H9 (cell line): ENCODE measurements at regions not wholly inside any gene's neighbourhood (a gene's known extent, or its start where the extent isn't known, plus 50 kb on each side); places are given as distances from the start of the nearest gene placed in this dataset.

Experiments used
- DNase-seq: peaks from one replicate; pipeline ENCODE4 v3.0.0-alpha.2; 2017
- H2AFZ ChIP-seq: one replicate; pipeline ENCODE4 v1.6.1; 2013; ENCODE audit warnings: mild to moderate bottlenecking, low read length, control low read depth, moderate library complexity
- H2AK5ac ChIP-seq: 2 replicates; pipeline ENCODE4 v1.6.1; 2013; ENCODE audit warnings: low read length, control low read depth, mixed read lengths; ENCODE audit not compliant: insufficient read length
- H2BK120ac ChIP-seq: one replicate; pipeline ENCODE4 v1.6.1; 2013; ENCODE audit warnings: low read depth, mild to moderate bottlenecking, low read length, control low read depth, inconsistent platforms; ENCODE audit not compliant: poor library complexity, severe bottlenecking
- H2BK12ac ChIP-seq: 2 replicates; pipeline ENCODE4 v1.6.1; 2013; ENCODE audit warnings: low read length, control low read depth, mixed read lengths, low read depth; ENCODE audit not compliant: insufficient read length
- H2BK15ac ChIP-seq: 2 replicates; pipeline ENCODE4 v1.6.1; 2013; ENCODE audit warnings: low read depth, low read length, control low read depth
- H2BK20ac ChIP-seq: one replicate; pipeline ENCODE4 v1.6.1; 2013; ENCODE audit warnings: low read depth, mild to moderate bottlenecking, low read length, control low read depth, inconsistent platforms; ENCODE audit not compliant: poor library complexity, severe bottlenecking
- H2BK5ac ChIP-seq: 2 replicates; pipeline ENCODE4 v1.6.1; 2013; ENCODE audit warnings: low read length, control low read depth, mixed read lengths; ENCODE audit not compliant: insufficient read length
- H3K14ac ChIP-seq: 2 replicates; pipeline ENCODE4 v1.6.1; 2013; ENCODE audit warnings: low read length, control low read depth; ENCODE audit not compliant: insufficient read depth
- H3K18ac ChIP-seq: 2 replicates; pipeline ENCODE4 v1.6.1; 2013; ENCODE audit warnings: low read depth, mild to moderate bottlenecking, mixed read lengths, low read length, control low read depth; ENCODE audit not compliant: insufficient read length
- H3K23ac ChIP-seq: 2 replicates; pipeline ENCODE4 v1.6.1; 2013; ENCODE audit warnings: low read length, control low read depth, mixed read lengths, low read depth; ENCODE audit not compliant: insufficient read length
- H3K23me2 ChIP-seq: 2 replicates; pipeline ENCODE4 v1.6.1; 2013; ENCODE audit warnings: low read depth, mild to moderate bottlenecking, mixed read lengths, low read length, control low read depth; ENCODE audit not compliant: insufficient read length, poor library complexity, severe bottlenecking
- H3K27ac ChIP-seq: 2 replicates; pipeline ENCODE4 v1.5.1; 2013; ENCODE audit warnings: low read length, control low read depth, mixed read lengths, low read depth; ENCODE audit not compliant: insufficient read length
- H3K27me3 ChIP-seq: 2 replicates; pipeline ENCODE4 v1.6.1; 2013; ENCODE audit warnings: low read length, control low read depth, inconsistent platforms; ENCODE audit not compliant: insufficient read depth
- H3K4ac ChIP-seq: 2 replicates; pipeline ENCODE4 v1.6.1; 2013; ENCODE audit warnings: low read depth, mild to moderate bottlenecking, control low read depth, inconsistent platforms, low read length, moderate library complexity
- H3K4me1 ChIP-seq: 2 replicates; pipeline ENCODE4 v1.6.1; 2013; ENCODE audit warnings: low read length, control low read depth, inconsistent platforms; ENCODE audit not compliant: insufficient read depth
- H3K4me2 ChIP-seq: 2 replicates; pipeline ENCODE4 v1.6.1; 2013; ENCODE audit warnings: low read length, control low read depth, mixed read lengths; ENCODE audit not compliant: insufficient read length, insufficient read depth
- H3K56ac ChIP-seq: 2 replicates; pipeline ENCODE4 v1.6.1; 2013; ENCODE audit warnings: low read depth, mild to moderate bottlenecking, mixed read lengths, low read length, control low read depth; ENCODE audit not compliant: insufficient read length
- H3K79me1 ChIP-seq: 2 replicates; pipeline ENCODE4 v1.6.1; 2013; ENCODE audit warnings: low read depth, mild to moderate bottlenecking, moderate library complexity, low read length, control low read depth, inconsistent platforms; ENCODE audit not compliant: insufficient read depth, poor library complexity, severe bottlenecking
- H3K79me2 ChIP-seq: 2 replicates; pipeline ENCODE4 v1.6.1; 2013; ENCODE audit warnings: low read length, control low read depth, inconsistent platforms; ENCODE audit not compliant: insufficient read depth
- H3K9ac ChIP-seq: 2 replicates; pipeline ENCODE4 v1.6.1; 2013; ENCODE audit warnings: low read length, control low read depth, mixed read lengths; ENCODE audit not compliant: insufficient read length; ENCODE audit errors: extremely low read depth
- H3K9me3 ChIP-seq: one replicate; pipeline ENCODE4 v1.6.1; 2013; ENCODE audit warnings: low read depth, low read length, inconsistent platforms; ENCODE audit not compliant: control insufficient read depth
- H3T11ph ChIP-seq: one replicate; pipeline ENCODE4 v1.6.1; 2013; ENCODE audit warnings: mild to moderate bottlenecking, low read length, control low read depth, inconsistent platforms
- H4K20me1 ChIP-seq: one replicate; pipeline ENCODE4 v1.6.1; 2013; ENCODE audit not compliant: control insufficient read depth, insufficient read length, insufficient read depth
- H4K5ac ChIP-seq: 2 replicates; pipeline ENCODE4 v1.6.1; 2013; ENCODE audit warnings: low read depth, mild to moderate bottlenecking, mixed read lengths, low read length, control low read depth; ENCODE audit not compliant: insufficient read length
- H4K8ac ChIP-seq: replicated peaks from 2 replicates; pipeline ENCODE4 v1.6.1; 2013; ENCODE audit warnings: low read length, control low read depth, mixed read lengths, low read depth; ENCODE audit not compliant: insufficient read length
- H4K91ac ChIP-seq: 2 replicates; pipeline ENCODE4 v1.6.1; 2013; ENCODE audit warnings: low read depth, mild to moderate bottlenecking, moderate library complexity, mixed read lengths, low read length, control low read depth; ENCODE audit not compliant: insufficient read length
- H3K27ac Mint-ChIP-seq, 3 experiments: 2 replicates in 2 of 3; 3 replicates in 1 of 3; pipeline ENCODE4 v1.8.0; 2020 to 2021; ENCODE audit warnings: mixed read lengths in 3 of 3, mild to moderate bottlenecking in 1 of 3, moderate library complexity in 1 of 3
- H3K27me3 Mint-ChIP-seq: 2 replicates; pipeline ENCODE4 v1.8.0; 2021; ENCODE audit warnings: low read depth, mild to moderate bottlenecking, moderate library complexity, mixed read lengths
- H3K36me3 Mint-ChIP-seq, 3 experiments: 2 replicates in 2 of 3; 3 replicates in 1 of 3; pipeline ENCODE4 v1.8.0; 2020 to 2021; ENCODE audit warnings: low read depth in 3 of 3, mixed read lengths in 3 of 3; ENCODE audit not compliant: insufficient read depth in 1 of 3
- H3K4me1 Mint-ChIP-seq, 2 experiments: 2 replicates each; pipeline ENCODE4 v1.8.0; 2020; ENCODE audit warnings: mixed read lengths in 2 of 2
- H3K4me3 Mint-ChIP-seq, 2 experiments: 2 replicates in 1 of 2; 3 replicates in 1 of 2; pipeline ENCODE4 v1.8.0; 2020 to 2021; ENCODE audit warnings: mild to moderate bottlenecking in 2 of 2, mixed read lengths in 2 of 2, moderate library complexity in 1 of 2
- H3K9me3 Mint-ChIP-seq, 2 experiments: 2 replicates in 1 of 2; 3 replicates in 1 of 2; pipeline ENCODE4 v1.8.0; 2020; ENCODE audit warnings: mild to moderate bottlenecking in 2 of 2, mixed read lengths in 2 of 2, moderate library complexity in 1 of 2
- TF ChIP-seq, protein P1 (sequence below): fragments of 200-600 bp; sonication (generic); conservative IDR thresholded peaks from 3 replicates; pipeline ENCODE4 v1.8.0; 2021; ENCODE audit warnings: antibody characterized with exemption, mild to moderate bottlenecking

GRCh38 chr4:156227321-156227720 is 273.7 kb upstream of the CTSO start:
- Mint-ChIP-seq H3K36me3 (no peaks in the 10 kb centered on the region), H3K27me3 (no peaks in the 10 kb centered on the region), H3K4me3 (no peak overlapping the region), H3K9me3 (no peaks in the 10 kb centered on the region), H3K27ac (no peak overlapping the region), H3K4me1 (no peaks in the 10 kb centered on the region)
- H2AFZ ChIP-seq: no peak overlapping the region
- no peak overlapping the region for H4K8ac ChIP-seq
- H3K79me1 ChIP-seq: no peaks in the 10 kb centered on the region
- H3K14ac ChIP-seq: no peak overlapping the region
- H2BK12ac ChIP-seq: no peak overlapping the region
- no peaks in the 10 kb centered on the region for H3K79me2 ChIP-seq
- no peaks in the 10 kb centered on the region for H4K20me1 ChIP-seq
- H3K23ac ChIP-seq: no peak overlapping the region
- no peaks in the 10 kb centered on the region for H3K9me3 ChIP-seq
- no peak overlapping the region for H3K27ac ChIP-seq
- H2BK120ac ChIP-seq: no peak overlapping the region
- H2BK15ac ChIP-seq: no peak overlapping the region
- no peak overlapping the region for H3K9ac ChIP-seq
- H3T11ph ChIP-seq: no peak overlapping the region
- TF ChIP-seq, protein P1, sequence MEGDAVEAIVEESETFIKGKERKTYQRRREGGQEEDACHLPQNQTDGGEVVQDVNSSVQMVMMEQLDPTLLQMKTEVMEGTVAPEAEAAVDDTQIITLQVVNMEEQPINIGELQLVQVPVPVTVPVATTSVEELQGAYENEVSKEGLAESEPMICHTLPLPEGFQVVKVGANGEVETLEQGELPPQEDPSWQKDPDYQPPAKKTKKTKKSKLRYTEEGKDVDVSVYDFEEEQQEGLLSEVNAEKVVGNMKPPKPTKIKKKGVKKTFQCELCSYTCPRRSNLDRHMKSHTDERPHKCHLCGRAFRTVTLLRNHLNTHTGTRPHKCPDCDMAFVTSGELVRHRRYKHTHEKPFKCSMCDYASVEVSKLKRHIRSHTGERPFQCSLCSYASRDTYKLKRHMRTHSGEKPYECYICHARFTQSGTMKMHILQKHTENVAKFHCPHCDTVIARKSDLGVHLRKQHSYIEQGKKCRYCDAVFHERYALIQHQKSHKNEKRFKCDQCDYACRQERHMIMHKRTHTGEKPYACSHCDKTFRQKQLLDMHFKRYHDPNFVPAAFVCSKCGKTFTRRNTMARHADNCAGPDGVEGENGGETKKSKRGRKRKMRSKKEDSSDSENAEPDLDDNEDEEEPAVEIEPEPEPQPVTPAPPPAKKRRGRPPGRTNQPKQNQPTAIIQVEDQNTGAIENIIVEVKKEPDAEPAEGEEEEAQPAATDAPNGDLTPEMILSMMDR: no peak
- no peak overlapping the region for H2AK5ac ChIP-seq
- H4K91ac ChIP-seq: no peak overlapping the region
- H2BK5ac ChIP-seq: no peak overlapping the region
- H3K23me2 ChIP-seq: no peaks in the 10 kb centered on the region
- no peak overlapping the region for H3K4ac ChIP-seq
- no peak overlapping the region for H3K18ac ChIP-seq
- H2BK20ac ChIP-seq: no peak overlapping the region
- no peaks in the 10 kb centered on the region for H3K27me3 ChIP-seq
- no peak overlapping the region for H3K56ac ChIP-seq
- no peak overlapping the region for H4K5ac ChIP-seq
- no peak overlapping the region for H3K4me2 ChIP-seq
- no peaks in the 10 kb centered on the region for H3K4me1 ChIP-seq
- no peak for DNase-seq
